ENCODE measurements at regions not wholly inside any gene's neighbourhood (a gene's known extent, or its start where the extent isn't known, plus 50 kb on each side); places are given as distances from the start of the nearest gene placed in this dataset.

GRCh38 chr5:125612181-125612721 is 811.0 kb upstream of the GRAMD2B start:
- no peaks in the 10 kb centered on the region for H3K4me1 ChIP-seq (ENCODE audit: low read depth)
- no peak for TF ChIP-seq CTCF (IDR thresholded peaks at IDR 0.05)
- peak; percentile 61 for ATAC-seq
- no peaks in the 10 kb centered on the region for H3K36me3 ChIP-seq (ENCODE audit: low read depth)
- intact Hi-C loops (cut with DNase I, micrococcal nuclease) = no loop called here
- peak in 1 of 3 donors; percentile 26 for DNase-seq
- H3K9me3 ChIP-seq = no peaks in the 10 kb centered on the region
- H3K4me3 ChIP-seq = no peak overlapping the region

- DNase-seq = no peak
- H3K4me1 ChIP-seq (ENCODE audit: low read depth) = no peaks in the 10 kb centered on the region
- H3K36me3 ChIP-seq (ENCODE audit: low read depth) = no peaks in the 10 kb centered on the region
- no peak overlapping the region for H3K4me3 ChIP-seq
- ATAC-seq = no peak
- H3K9me3 ChIP-seq = no peaks in the 10 kb centered on the region
- intact Hi-C loops (cut with DNase I, micrococcal nuclease) = no loop called here
- TF ChIP-seq CTCF (IDR thresholded peaks at IDR 0.05) = no peak
These were observed 810.4 kb upstream of the GRAMD2B start for GRCh38 chr5:125612776-125613175.

GRCh38 chr5:125630237-125630636 is 793.0 kb upstream of the GRAMD2B start:
- ATAC-seq (no peak), DNase-seq (no peak)
- Histone ChIP-seq H3K4me1 (ENCODE audit: low read depth) (no peaks in the 10 kb centered on the region), H3K9me3 (no peaks in the 10 kb centered on the region), H3K4me3 (no peak overlapping the region), H3K36me3 (ENCODE audit: low read depth) (no peaks in the 10 kb centered on the region)
- TF ChIP-seq CTCF (IDR thresholded peaks at IDR 0.05) = no peak
- intact Hi-C loops (cut with DNase I, micrococcal nuclease) = no loop called here

- no peak for TF ChIP-seq CTCF (IDR thresholded peaks at IDR 0.05)
- Histone ChIP-seq H3K4me3 (no peak overlapping the region), H3K9me3 (no peaks in the 10 kb centered on the region), H3K36me3 (ENCODE audit: low read depth) (no peaks in the 10 kb centered on the region), H3K4me1 (ENCODE audit: low read depth) (no peaks in the 10 kb centered on the region)
- intact Hi-C loops (cut with DNase I, micrococcal nuclease) = no loop called here
- DNase-seq (no peak), ATAC-seq (no peak)
These were observed 789.7 kb upstream of the GRAMD2B start for GRCh38 chr5:125633523-125633922.

GRCh38 chr5:125634216-125634835 is 788.9 kb upstream of the GRAMD2B start:
- no peak for DNase-seq
- no peak for TF ChIP-seq CTCF (IDR thresholded peaks at IDR 0.05)
- Histone ChIP-seq H3K4me1 (ENCODE audit: low read depth) (no peaks in the 10 kb centered on the region), H3K4me3 (no peak overlapping the region), H3K36me3 (ENCODE audit: low read depth) (no peaks in the 10 kb centered on the region), H3K9me3 (no peaks in the 10 kb centered on the region)
- intact Hi-C loops (cut with DNase I, micrococcal nuclease) = no loop called here
- ATAC-seq = no peak

All from mucosa of descending colon (tissue), 3 donors.